ENCODE measurements at regions not wholly inside any gene's neighbourhood (a gene's known extent, or its start where the extent isn't known, plus 50 kb on each side); places are given as distances from the start of the nearest gene placed in this dataset.
A peak's percentile ranks its signal among the peaks of the same experiment; 100 is the strongest.
"Not testable (repeated sequence)": the region's sequence is repeated elsewhere in the genome, so short reads cannot be mapped to it uniquely, and the experiment has no call there.

DNA sequence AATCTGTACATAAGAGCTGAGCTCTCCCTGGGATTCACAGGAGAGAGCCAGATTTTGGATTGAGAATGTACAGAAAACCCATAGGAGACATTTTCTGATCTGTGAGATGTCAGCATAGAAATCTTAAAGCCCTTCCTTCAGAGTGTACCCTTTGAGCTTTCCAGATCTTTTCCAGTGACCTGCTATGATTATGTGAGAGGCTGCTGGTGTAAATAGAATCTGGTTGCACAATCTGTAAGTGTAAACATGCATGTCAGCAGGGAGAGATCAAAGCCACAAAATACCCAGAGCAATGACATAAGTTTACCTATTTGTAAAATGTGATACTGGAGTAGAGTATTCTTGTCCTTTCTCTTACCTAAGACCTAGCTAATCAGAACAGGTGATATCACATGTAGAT lies 471.9 kb downstream of the FOXD4L5 start:
- DNase-seq, result not testable (repeated sequence)

DNA sequence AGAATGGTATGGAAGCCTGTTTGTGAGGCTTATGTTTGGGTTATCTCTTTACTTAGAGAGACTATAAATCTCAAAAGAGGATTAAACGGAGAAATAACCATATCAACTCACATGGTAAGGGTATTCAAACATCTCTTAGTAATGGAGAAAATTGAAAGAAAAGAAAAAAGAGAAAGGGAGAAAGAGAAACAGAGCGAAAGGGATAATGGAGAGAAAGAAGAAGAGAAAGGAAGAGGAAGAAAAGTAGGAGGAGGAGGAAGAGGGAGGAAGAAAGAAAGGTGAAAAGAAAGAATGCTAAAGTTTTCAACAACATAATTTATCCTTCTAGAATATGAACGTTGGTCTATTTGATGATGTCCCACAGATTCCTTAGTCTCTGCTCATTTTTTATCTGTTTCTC lies 506.3 kb downstream of the FOXD4L5 start:
- not testable (repeated sequence) for DNase-seq

DNA sequence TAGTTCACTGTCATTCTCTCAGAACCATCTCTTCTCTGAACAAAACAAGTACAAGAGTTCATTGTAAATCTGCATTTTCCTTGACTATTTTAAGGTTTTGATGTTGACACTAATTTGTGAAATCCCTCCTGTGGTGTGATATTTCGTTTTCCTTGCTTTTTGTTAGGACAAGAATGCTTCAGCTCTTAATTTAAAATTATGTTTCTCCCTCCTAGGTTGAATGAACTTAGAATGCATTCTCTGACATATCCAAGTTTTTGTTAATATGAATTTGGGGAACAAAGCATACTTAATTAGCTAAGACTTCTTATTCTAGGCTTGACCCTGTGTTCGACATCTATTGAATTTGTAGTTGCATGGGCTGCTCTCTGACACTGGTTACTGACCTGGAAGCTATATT lies 508.7 kb downstream of the FOXD4L5 start:
- not testable (repeated sequence) for DNase-seq

DNA sequence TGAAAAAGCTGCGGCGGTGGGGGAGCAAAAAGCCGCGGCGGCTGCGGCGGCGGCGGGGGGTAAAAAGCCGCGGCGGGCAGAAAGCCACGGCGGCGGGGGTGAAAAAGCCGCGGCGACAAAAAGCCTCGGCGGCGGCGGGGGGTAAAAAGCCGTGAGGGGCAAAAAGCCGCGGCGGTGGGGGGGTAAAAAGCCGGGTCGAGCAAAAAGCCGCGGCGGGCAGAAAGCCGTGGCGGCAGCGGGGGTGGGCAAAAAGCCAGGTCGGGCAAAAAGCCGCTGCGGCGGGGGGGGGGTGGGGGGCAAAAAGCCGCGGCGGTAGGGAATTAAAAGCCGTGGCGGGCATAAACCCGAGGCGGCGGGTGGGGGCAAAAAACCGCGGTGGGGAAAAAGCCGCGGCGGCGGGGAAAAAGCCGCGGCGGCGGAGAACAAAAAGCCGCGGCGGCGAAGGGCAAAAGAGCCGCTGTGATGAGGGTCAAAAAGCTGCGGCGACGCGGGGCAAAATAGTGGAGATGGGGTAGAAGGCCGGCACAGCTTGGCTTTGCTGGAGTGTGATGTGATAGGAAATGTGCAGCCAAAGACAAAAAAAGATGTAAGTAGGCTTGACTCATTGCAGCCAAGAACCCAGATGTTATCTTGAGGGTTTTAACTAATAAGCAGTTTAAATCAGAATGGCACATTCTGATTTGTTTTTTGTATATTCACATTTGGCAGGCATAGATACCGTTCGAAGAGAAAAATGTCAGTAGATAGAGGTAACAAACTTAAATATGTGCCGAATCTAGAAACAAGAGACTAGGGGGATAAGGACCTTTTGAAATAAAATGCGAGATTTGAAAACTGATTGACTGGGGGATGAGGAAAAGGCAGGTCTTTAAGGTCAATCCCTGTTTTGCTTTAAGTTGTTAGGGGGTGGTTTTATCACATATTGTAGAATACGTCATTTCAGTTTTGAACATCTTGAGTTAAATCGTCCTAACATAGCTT lies 509.9 kb downstream of the FOXD4L5 start:
- DNase-seq, result peak in 1 of 2 donors; percentile 0

DNA sequence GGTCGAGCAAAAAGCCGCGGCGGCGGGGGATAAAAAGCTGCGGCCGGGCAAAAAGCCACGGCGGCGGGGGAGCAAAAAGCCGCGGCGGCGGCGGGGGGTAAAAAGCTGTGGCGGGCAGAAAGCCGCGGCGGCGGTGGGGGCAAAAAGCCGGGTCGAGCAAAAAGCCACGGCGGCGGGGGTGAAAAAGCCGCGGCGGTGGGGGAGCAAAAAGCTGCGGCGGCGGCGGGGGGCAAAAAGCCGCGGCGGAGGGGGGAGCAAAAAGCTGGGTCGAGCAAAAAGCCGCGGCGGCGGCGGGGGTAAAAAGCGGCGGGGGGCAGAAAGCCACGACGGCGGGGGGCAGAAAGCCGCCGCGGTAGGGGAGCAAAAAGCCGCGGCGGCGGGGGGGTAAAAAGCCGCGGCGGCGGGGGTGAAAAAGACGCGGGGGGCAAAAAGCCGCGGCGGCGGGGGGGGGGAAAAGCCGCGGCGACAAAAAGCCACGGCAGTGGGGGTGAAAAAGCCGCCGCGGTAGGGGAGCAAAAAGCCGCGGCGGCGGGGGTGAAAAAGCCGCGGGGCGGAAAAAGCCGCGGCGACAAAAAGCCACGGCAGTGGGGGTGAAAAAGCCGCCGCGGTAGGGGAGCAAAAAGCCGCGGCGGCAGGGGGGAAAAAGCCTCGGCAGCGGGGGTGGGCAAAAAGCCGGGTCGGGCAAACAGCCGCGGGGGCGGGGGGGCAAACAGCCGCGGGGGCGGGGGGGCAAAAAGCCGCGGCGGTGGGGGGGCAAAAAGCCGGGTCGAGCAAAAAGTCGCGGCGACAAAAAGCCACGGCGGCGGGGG lies 510.8 kb downstream of the FOXD4L5 start:
- peak in 1 of 2 donors; percentile 0 for DNase-seq

DNA sequence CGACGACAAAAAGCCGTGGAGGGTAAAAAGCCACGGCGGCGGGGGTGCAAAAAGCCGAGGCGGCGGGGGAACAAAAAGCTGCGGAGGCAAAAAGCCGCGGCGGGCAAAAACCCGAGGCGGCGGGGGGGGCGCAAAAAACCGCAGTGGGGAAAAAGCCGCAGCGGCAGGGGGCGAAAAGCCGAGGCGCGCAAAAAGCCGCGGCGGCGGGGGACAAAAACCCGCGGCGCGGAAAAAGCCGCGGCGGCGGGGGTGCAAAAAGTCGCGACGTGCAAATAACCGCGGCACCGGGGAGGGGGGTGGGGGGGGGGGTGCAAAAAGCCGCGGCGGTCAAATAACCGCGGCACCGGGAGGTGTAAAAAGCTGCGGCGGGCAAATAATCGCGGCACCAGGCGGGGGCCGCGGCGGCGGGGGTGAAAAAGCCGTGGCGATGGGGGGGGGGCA lies 511.5 kb downstream of the FOXD4L5 start:
- DNase-seq, result peak in 1 of 2 donors; percentile 0

DNA sequence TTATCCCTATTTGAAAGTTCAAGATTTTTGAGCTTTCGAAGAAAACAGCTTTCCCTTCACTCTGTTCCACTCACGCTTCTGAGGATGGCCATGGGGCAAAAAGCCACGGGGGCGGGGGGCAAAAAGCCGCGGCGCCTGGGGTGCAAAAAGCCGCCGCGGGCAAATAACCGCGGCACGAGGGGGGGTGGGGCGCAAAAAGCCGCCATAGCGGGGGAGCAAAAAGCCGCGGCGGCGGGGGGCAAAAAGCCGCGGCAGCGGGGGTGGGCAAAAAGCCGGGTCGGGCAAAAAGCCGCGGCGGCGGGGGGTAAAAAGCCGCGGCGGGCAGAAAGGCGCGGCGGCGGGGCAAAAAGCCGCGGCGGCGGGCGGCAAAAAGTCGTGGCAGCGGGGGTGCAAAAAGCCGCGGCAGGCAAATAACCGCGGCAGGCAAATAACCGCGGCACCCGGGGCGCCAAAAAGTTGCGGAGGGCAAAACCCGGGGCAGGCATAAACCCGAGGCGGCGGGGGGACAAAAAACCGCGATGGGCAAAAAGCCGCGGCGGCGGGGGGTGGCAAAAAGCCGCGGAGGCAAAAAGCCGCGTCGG lies 512.2 kb downstream of the FOXD4L5 start:
- DNase-seq, result not testable (repeated sequence)

DNA sequence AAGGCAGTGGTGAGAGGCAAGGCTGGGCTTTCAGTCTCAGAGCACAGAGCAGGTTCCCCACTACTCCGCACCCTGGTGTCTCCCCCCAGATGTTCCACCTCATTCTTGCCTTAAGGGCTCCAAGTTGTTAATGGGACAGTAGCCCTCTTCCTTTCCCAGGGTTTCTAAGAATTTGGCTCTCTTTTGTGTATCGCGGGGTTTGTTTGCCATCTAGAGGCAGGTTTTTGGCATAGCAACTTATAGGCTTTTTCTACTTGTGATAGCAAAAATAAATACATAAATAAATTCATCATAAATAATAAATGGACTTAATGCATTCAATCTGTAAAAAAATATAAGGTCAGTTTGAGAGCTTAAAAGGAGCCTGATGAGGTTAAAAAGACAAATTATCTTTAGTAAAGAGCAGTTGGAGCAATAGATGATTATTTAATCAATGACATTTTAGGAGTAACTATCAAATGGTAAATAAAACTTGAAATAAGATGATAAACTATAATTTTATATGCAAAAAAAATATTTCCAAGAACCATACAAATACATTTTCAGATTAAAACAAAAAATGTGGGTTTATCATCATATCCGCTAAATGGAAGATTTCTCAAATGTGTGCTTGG lies 512.8 kb downstream of the FOXD4L5 start:
- not testable (repeated sequence) for DNase-seq

Measured in inflammatory macrophage (primary cell).